Neural cell (in vitro differentiated cells): ENCODE measurements at regions not wholly inside any gene's neighbourhood (a gene's known extent, or its start where the extent isn't known, plus 50 kb on each side); places are given as distances from the start of the nearest gene placed in this dataset.

Source experiments
- H2AFZ ChIP-seq: fragments of 200-600, 300-800 bp; sonication (generic), shearing (Covaris generic); 2 replicates; pipeline ENCODE4 v1.6.0; 2014; ENCODE audit warnings: low read depth, mild to moderate bottlenecking, antibody characterized with exemption, low read length, moderate library complexity
- H3F3A ChIP-seq: fragments of 200-600 bp; shearing (Covaris generic); 2 replicates; pipeline ENCODE4 v1.6.1; 2016; ENCODE audit warnings: mild to moderate bottlenecking, moderate library complexity, mixed read lengths, antibody characterized with exemption, low read length; ENCODE audit not compliant: insufficient read depth, poor library complexity, severe bottlenecking
- H3K27ac ChIP-seq: fragments of 200-600, 300-800 bp; sonication (generic), shearing (Covaris generic); 2 replicates; pipeline ENCODE4 v1.5.1; 2014; ENCODE audit warnings: mild to moderate bottlenecking, low read length, moderate library complexity
- H3K27me3 ChIP-seq: fragments of 300-800, 200-600 bp; sonication (generic), shearing (Covaris generic); 2 replicates; pipeline ENCODE4 v1.6.0; 2014; ENCODE audit warnings: mild to moderate bottlenecking, low read depth, low read length, moderate library complexity; ENCODE audit not compliant: insufficient read depth
- H3K36me3 ChIP-seq: fragments of 300-800, 200-600 bp; sonication (generic), shearing (Covaris generic); 2 replicates; pipeline ENCODE4 v1.5.1; 2014; ENCODE audit warnings: mild to moderate bottlenecking, antibody characterized with exemption, low read length, moderate library complexity; ENCODE audit not compliant: insufficient read depth
- H3K4me2 ChIP-seq: fragments of 300-800, 200-600 bp; sonication (generic), shearing (Covaris generic); 2 replicates; pipeline ENCODE4 v1.6.0; 2014; ENCODE audit warnings: mild to moderate bottlenecking, low read length
- H3K4me3 ChIP-seq: fragments of 300-800, 200-600 bp; sonication (generic), shearing (Covaris generic); 2 replicates; pipeline ENCODE4 v1.5.1; 2014; ENCODE audit warnings: mild to moderate bottlenecking, low read length, moderate library complexity
- H3K79me2 ChIP-seq: fragments of 200-600 bp; shearing (Covaris generic); replicated peaks from 2 replicates; pipeline ENCODE4 v1.6.0; 2014; ENCODE audit warnings: mild to moderate bottlenecking, low read length, moderate library complexity; ENCODE audit not compliant: insufficient read depth
- H3K9ac ChIP-seq: fragments of 300-800, 200-600 bp; sonication (generic), shearing (Covaris generic); 2 replicates; pipeline ENCODE4 v1.6.1; 2016; ENCODE audit warnings: mild to moderate bottlenecking, low read length, mixed read lengths
- H3K9me2 ChIP-seq: fragments of 200-600 bp; shearing (Covaris generic); 2 replicates; pipeline ENCODE4 v1.6.1; 2016; ENCODE audit warnings: mild to moderate bottlenecking, low read length, mixed read lengths; ENCODE audit not compliant: insufficient read depth
- H3K9me3 ChIP-seq: fragments of 200-600, 300-800 bp; sonication (generic), shearing (Covaris generic); 2 replicates; pipeline ENCODE4 v1.6.1; 2016; ENCODE audit warnings: mild to moderate bottlenecking, mixed run types, low read length, moderate library complexity, mixed read lengths
- H4K20me1 ChIP-seq: fragments of 200-600 bp; shearing (Covaris generic); 2 replicates; pipeline ENCODE4 v1.6.1; 2016; ENCODE audit warnings: mild to moderate bottlenecking, mixed run types; ENCODE audit not compliant: insufficient read depth
- CTCF ChIP-seq: fragments of 450-650 bp; IDR thresholded peaks from 2 replicates; pipeline ENCODE4 v1.5.1; 2014; ENCODE audit warnings: antibody characterized with exemption, mild to moderate bottlenecking, moderate library complexity; ENCODE audit not compliant: poor library complexity, severe bottlenecking
- EP300 ChIP-seq: fragments of 450-650 bp; conservative IDR thresholded peaks from 2 replicates; pipeline ENCODE4 v1.6.1; 2014; ENCODE audit warnings: antibody characterized with exemption, mild to moderate bottlenecking, moderate library complexity; ENCODE audit not compliant: poor library complexity, severe bottlenecking
- EZH2 ChIP-seq: fragments of 200-600, 300-800 bp; shearing (Covaris generic), sonication (generic); IDR thresholded peaks from 2 replicates; pipeline ENCODE4 v1.6.1; 2014; ENCODE audit warnings: antibody characterized with exemption, low read length, borderline replicate concordance, mild to moderate bottlenecking; ENCODE audit not compliant: insufficient read depth, poor library complexity, severe bottlenecking
- MXI1 ChIP-seq: fragments of 450-650 bp; conservative IDR thresholded peaks from 2 replicates; pipeline ENCODE4 v1.6.1; 2014; ENCODE audit warnings: antibody characterized with exemption, mild to moderate bottlenecking; ENCODE audit not compliant: poor library complexity, severe bottlenecking
- POLR2AphosphoS5 ChIP-seq: IDR thresholded peaks from 2 replicates; pipeline ENCODE4 v1.6.1; 2012
- RAD21 ChIP-seq: fragments of 450-650 bp; conservative IDR thresholded peaks from 2 replicates; pipeline ENCODE4 v1.6.1; 2014; ENCODE audit warnings: antibody characterized with exemption, mild to moderate bottlenecking, moderate library complexity
- REST ChIP-seq: IDR thresholded peaks from 2 replicates; pipeline ENCODE4 v1.6.1; 2012; ENCODE audit warnings: borderline replicate concordance
- SMC3 ChIP-seq: fragments of 450-650 bp; conservative IDR thresholded peaks from 2 replicates; pipeline ENCODE4 v1.6.1; 2014; ENCODE audit warnings: antibody characterized with exemption, mild to moderate bottlenecking, moderate library complexity; ENCODE audit not compliant: poor library complexity
- TAF1 ChIP-seq: IDR thresholded peaks from 2 replicates; pipeline ENCODE4 v1.6.1; 2012; ENCODE audit warnings: low read depth

- no peaks in the 10 kb centered on the region for H3K36me3 ChIP-seq
- no peak overlapping the region for H3K4me3 ChIP-seq
- H3K27me3 ChIP-seq: no peaks in the 10 kb centered on the region
- H3K79me2 ChIP-seq: no peaks in the 10 kb centered on the region
- H3K9me3 ChIP-seq: no peaks in the 10 kb centered on the region
- no peak overlapping the region for H3K27ac ChIP-seq
- no peak overlapping the region for H3K4me2 ChIP-seq
- no peaks in the 10 kb centered on the region for H3K9me2 ChIP-seq
- H2AFZ ChIP-seq: no peak overlapping the region
- no peaks in the 10 kb centered on the region for H3F3A ChIP-seq
- no peak overlapping the region for H3K9ac ChIP-seq
- H4K20me1 ChIP-seq: no peaks in the 10 kb centered on the region
- TF ChIP-seq RAD21 (no peak), CTCF (no peak), SMC3 (no peak), EP300 (no peak), POLR2AphosphoS5 (no peak), REST (no peak), TAF1 (no peak), EZH2 (no peak), MXI1 (no peak)
These were observed 229.2 kb upstream of the AGA start for GRCh38 chr4:177671387-177671786.

DNA sequence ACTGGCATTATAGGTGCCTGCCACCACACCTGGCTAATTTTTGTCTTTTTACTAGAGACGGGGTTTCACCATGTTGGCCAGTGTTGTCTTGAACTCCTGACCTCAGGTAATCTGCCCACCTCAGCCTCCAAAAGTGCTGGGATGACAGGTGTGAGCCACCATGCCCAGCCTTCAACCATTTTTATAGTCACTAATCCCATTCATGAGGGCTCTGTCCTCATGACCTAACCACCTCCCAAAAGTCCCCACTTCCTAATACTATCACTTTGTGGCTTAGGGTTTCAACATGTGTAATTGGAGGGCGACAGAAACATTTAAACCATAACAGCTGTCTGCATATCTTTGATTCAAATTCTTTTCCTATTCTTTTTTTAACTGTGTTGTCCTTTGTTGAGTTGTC is 229.6 kb upstream of the AGA start:
- Histone ChIP-seq H3K4me2 (no peak overlapping the region), H3K79me2 (no peaks in the 10 kb centered on the region), H3F3A (no peaks in the 10 kb centered on the region), H2AFZ (no peak overlapping the region), H3K9ac (no peak overlapping the region), H3K4me3 (no peak overlapping the region), H3K27ac (no peak overlapping the region), H3K9me2 (no peaks in the 10 kb centered on the region), H3K9me3 (no peaks in the 10 kb centered on the region), H3K36me3 (no peaks in the 10 kb centered on the region), H4K20me1 (no peaks in the 10 kb centered on the region), H3K27me3 (no peaks in the 10 kb centered on the region)
- TF ChIP-seq EP300 (no peak), REST (no peak), CTCF (no peak), TAF1 (no peak), POLR2AphosphoS5 (no peak), SMC3 (no peak), EZH2 (no peak), RAD21 (no peak), MXI1 (no peak)
